ELF-1 (cell line): ENCODE measurements at regions not wholly inside any gene's neighbourhood (a gene's known extent, or its start where the extent isn't known, plus 50 kb on each side); places are given as distances from the start of the nearest gene placed in this dataset.

Experiments used
- DNase-seq: peaks from one replicate; pipeline ENCODE4 v3.0.0-alpha.2; 2016; ENCODE audit warnings: low read depth, low spot score

GRCh38 chr1:83034851-83035250, 964.1 kb downstream of the TTLL7 start:
- no peak for DNase-seq

- no peak for DNase-seq
Measured at GRCh38 chr1:83033682-83034081, 965.2 kb downstream of the TTLL7 start.

GRCh38 chr1:83029916-83030315, 969.0 kb downstream of the TTLL7 start:
- DNase-seq: no peak

- no peak for DNase-seq
Measured at GRCh38 chr1:83029050-83029449, 969.9 kb downstream of the TTLL7 start.

GRCh38 chr1:83028467-83028866, 970.5 kb downstream of the TTLL7 start:
- no peak for DNase-seq

DNA sequence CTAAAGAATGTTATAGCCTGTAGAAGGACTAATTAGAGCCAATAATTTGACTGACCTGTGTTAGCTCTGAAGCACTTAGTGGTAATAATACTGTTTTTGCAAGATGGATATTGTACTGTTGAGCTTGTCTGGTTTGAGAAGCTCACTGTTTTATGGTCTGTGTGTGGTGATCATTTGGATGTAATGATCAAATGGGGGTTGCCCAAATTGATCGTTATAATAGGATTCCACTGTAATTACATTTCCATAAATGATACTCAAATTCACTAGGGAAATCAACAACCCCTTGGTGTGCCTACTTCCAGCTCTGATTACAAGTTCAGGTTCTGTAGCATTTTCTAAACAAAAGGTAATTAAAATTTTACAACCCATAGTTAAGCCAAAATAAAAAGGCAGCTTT, 971.4 kb downstream of the TTLL7 start:
- DNase-seq: no peak

DNA sequence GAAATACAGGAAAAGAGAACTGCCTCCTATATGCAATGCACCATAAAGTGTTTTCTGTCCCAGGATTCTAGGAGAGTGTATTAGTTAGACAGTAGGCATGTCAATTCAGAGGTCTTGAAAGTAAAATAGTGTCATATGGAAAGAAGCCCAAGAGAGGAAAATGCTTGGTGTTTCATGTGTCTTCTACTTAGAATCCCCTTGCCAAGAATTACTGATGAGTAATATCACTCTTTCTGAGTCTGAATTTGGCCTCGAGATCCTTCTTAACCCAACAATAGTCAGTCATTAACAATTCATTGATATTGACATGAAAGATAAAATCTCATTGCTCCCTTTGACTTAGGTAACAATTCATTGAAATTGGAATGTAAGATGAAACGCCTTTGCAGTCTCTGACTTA, 972.2 kb downstream of the TTLL7 start:
- DNase-seq: no peak

GRCh38 chr1:83024251-83024767, 974.6 kb downstream of the TTLL7 start:
- no peak for DNase-seq

DNA sequence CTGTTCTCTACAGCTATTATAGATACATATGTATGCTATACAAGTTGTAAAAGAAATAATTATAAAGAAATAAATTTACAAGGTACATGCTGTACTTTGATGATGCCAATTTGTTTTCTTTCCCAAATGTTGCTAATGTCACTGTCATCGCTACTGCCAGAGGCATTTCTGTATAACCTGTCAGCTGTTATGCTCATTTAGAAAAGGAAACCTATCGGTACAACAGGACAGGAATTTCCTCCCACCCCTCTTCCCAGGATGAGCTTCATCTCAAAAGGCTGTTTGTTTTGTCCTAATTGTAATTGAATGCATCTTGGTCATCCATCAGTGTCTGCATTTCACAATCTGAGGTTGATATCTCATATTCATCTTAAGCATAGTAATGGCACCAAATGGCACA, 975.7 kb downstream of the TTLL7 start:
- DNase-seq: no peak

- no peak for DNase-seq
Measured at GRCh38 chr1:83022206-83022605, 976.7 kb downstream of the TTLL7 start.

GRCh38 chr1:83017701-83018100, 981.2 kb downstream of the TTLL7 start:
- no peak for DNase-seq

GRCh38 chr1:83017276-83017675, 981.7 kb downstream of the TTLL7 start:
- DNase-seq: no peak

- no peak for DNase-seq
Measured at GRCh38 chr1:83016354-83016849, 982.5 kb downstream of the TTLL7 start.

DNA sequence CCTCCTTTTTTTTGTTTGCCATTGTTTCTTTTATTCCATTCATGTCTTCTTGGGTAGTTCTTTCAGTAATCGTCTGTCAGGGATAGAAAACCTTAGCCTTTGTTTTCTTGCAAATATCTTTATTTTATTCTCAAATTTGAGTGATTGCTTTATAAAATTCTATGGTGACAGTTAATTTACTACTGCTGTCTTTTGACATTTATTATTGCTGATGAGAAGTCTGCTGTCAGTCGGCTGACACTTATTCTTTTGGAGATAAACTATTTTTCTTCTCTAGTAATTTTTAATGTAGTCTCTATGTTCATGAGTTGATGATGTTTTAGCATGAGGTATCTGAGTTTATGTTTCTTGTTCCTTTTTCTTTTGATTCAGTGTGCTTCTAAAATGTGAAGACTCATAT, 983.8 kb downstream of the TTLL7 start:
- no peak for DNase-seq

DNA sequence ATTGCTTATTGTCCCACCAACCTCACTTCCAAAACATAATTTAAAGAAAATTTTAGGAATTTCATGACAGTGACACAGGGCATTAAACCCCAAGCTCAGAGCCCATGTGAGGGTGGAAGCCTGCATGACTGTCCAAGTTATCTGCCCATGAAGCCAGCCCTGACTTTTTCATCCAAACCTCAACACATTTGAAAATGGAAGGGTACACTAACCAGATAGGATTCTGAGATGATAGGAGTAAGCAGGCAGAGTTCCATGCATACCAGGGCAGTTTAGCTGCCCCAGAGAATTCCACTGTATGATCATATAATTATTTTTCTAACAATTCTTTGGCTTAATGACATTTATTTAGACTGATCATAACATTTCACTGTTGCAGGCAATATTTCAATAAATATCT, 986.0 kb downstream of the TTLL7 start:
- no peak for DNase-seq

DNA sequence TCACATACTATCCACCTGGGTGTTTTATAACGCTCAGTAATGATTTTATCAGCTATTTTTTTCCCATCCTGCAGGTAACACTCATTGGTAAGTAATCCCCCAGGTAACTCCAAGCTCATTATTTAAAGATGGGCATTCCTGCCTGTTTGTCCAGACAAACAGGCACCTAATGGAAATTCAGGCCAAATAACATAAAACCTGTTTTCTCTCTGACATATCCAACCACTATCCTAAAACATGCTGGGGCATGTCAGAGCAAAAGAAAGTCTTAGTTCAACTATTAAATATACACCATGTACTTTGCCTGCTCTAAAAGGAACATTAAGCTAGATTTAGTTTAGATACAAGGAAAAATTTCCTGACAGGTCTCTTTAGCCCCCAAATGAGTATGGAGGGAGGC, 987.7 kb downstream of the TTLL7 start:
- DNase-seq: no peak

GRCh38 chr1:83006271-83006670, 992.7 kb downstream of the TTLL7 start:
- no peak for DNase-seq

GRCh38 chr1:83000286-83000685, 998.6 kb downstream of the TTLL7 start:
- DNase-seq: no peak

GRCh38 chr1:82995951-82996350, 1003.0 kb downstream of the TTLL7 start:
- no peak for DNase-seq

GRCh38 chr1:82994616-82995263, 1004.2 kb downstream of the TTLL7 start:
- DNase-seq: no peak

GRCh38 chr1:82991569-82991968, 1007.4 kb downstream of the TTLL7 start:
- DNase-seq: no peak

GRCh38 chr1:82979593-82980236, 1019.2 kb downstream of the TTLL7 start:
- DNase-seq: no peak
